ENCODE measurements at regions not wholly inside any gene's neighbourhood (a gene's known extent, or its start where the extent isn't known, plus 50 kb on each side); places are given as distances from the start of the nearest gene placed in this dataset.

DNA sequence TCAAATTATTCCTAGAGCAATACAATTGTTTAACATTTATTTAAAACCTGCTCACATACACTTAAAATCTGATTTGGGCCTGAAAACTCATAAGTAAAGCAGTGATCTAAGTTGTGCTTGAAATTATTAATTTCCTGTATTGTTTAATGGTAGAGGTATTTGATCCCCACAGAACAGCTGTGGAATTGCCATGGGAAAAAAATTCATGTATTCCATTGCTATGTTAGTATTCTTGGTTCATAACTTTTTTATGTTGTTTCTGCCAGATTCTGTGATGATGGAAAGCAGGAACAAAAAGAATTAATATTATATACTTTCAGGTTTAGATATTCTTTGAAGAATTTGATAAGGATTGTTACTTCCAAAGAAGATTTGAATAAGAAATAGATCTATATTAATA lies 831.5 kb upstream of the NR2F2 start:
- Histone ChIP-seq H3K4me3 (replicated peaks in 1 of 4; ENCODE audit: control extremely low read depth in 1 of 4, insufficient read depth in 1 of 4, low read depth in 3 of 4, low read length in 4 of 4) (no peak overlapping the region), H3K4me1 (ENCODE audit: control insufficient read depth, extremely low read depth, insufficient read depth, low read length) (no peaks in the 10 kb centered on the region)

DNA sequence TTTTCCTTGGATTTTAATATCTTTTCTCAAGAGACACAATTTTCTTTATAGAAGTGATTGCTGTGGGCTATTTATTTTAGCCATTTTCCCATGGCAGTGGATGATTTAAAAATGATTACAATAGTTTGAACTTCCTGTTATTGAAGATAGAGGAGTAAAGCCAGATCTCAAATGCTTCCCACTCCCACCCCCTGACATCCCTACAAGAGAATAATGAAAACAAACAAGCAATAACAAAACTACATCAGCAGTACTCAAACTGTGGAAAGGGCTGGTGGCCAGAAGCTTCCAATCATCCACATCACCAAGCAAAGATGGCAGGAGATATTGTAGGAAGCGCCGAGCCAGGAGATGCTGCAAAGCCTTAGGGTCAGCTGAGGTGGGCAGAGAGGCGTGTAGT lies 831.1 kb upstream of the NR2F2 start:
- TF ChIP-seq EZH2 (IDR thresholded peaks at IDR 0.05; ENCODE audit: low read length, missing control alignments) (no peak), CTCF (conservative IDR thresholded peaks at IDR 0.05 in 1 of 2, IDR thresholded peaks at IDR 0.05 in 1 of 2; ENCODE audit: low read depth in 1 of 2, low read length in 2 of 2) (no peak)
- peak overlapping the region; percentile 39 for H2AFZ ChIP-seq (ENCODE audit: low read length)
- no peak overlapping the region for H3K4me3 ChIP-seq (replicated peaks in 1 of 4; ENCODE audit: control extremely low read depth in 1 of 4, insufficient read depth in 1 of 4, low read depth in 3 of 4, low read length in 4 of 4)
- no peaks in the 10 kb centered on the region for H3K4me1 ChIP-seq (ENCODE audit: control insufficient read depth, extremely low read depth, insufficient read depth, low read length)
- H4K20me1 ChIP-seq (ENCODE audit: control insufficient read depth, extremely low read depth, insufficient read depth, low read length), result no peaks in the 10 kb centered on the region
- DNase-seq (ENCODE audit: low read depth in 2 of 2), result no peak
- no peaks in the 10 kb centered on the region for H3K9me3 ChIP-seq (ENCODE audit: control insufficient read depth, insufficient read depth, low read depth, low read length)
- no peaks in the 10 kb centered on the region for H3K79me2 ChIP-seq (ENCODE audit: control insufficient read depth, insufficient read depth, low read length)
- no peaks in the 10 kb centered on the region for H3K27me3 ChIP-seq (ENCODE audit: control insufficient read depth, insufficient read depth, low read length)
- H3K4me2 ChIP-seq (ENCODE audit: extremely low read depth, insufficient read depth, low read length), result no peak overlapping the region
- H3K27ac ChIP-seq (ENCODE audit: insufficient read depth, low read length), result no peak overlapping the region
- H3K36me3 ChIP-seq (ENCODE audit: control insufficient read depth, insufficient read depth, low read length), result no peaks in the 10 kb centered on the region
- no peak overlapping the region for H3K9ac ChIP-seq (ENCODE audit: insufficient read depth, low read length)

More for the DNA sequence above, 831.5 kb upstream of the NR2F2 start:
- TF ChIP-seq CTCF (conservative IDR thresholded peaks at IDR 0.05 in 1 of 2, IDR thresholded peaks at IDR 0.05 in 1 of 2; ENCODE audit: low read depth in 1 of 2, low read length in 2 of 2) (no peak), EZH2 (IDR thresholded peaks at IDR 0.05; ENCODE audit: low read length, missing control alignments) (no peak)
- Histone ChIP-seq H3K4me2 (ENCODE audit: extremely low read depth, insufficient read depth, low read length) (no peak overlapping the region), H3K27me3 (ENCODE audit: control insufficient read depth, insufficient read depth, low read length) (no peaks in the 10 kb centered on the region), H3K36me3 (ENCODE audit: control insufficient read depth, insufficient read depth, low read length) (no peaks in the 10 kb centered on the region), H3K9me3 (ENCODE audit: control insufficient read depth, insufficient read depth, low read depth, low read length) (no peaks in the 10 kb centered on the region), H3K79me2 (ENCODE audit: control insufficient read depth, insufficient read depth, low read length) (no peaks in the 10 kb centered on the region), H4K20me1 (ENCODE audit: control insufficient read depth, extremely low read depth, insufficient read depth, low read length) (no peaks in the 10 kb centered on the region), H3K9ac (ENCODE audit: insufficient read depth, low read length) (no peak overlapping the region), H2AFZ (ENCODE audit: low read length) (no peak overlapping the region), H3K27ac (ENCODE audit: insufficient read depth, low read length) (no peak overlapping the region)
- DNase-seq (ENCODE audit: low read depth in 2 of 2), result no peak

DNA sequence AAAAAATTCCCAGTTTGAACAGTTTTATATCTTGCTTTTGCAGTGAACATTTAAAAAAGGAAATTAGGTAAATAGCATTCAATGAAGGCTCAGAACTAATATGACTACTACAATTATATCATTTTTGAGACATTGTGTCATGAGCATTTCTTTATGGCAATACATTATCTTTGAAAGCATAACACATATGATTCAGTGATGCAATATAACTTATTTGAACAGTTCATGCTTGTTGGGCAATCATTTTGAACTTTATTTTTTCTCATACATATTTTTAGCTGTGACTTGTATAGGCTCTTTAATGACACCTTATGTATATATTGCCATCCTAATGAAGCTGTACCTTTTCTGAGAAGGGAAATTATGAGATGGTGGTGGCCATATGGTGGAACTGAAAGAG lies 828.6 kb upstream of the NR2F2 start:
- Histone ChIP-seq H3K27me3 (ENCODE audit: control insufficient read depth, insufficient read depth, low read length) (no peaks in the 10 kb centered on the region), H3K36me3 (ENCODE audit: control insufficient read depth, insufficient read depth, low read length) (no peaks in the 10 kb centered on the region), H3K4me1 (ENCODE audit: control insufficient read depth, extremely low read depth, insufficient read depth, low read length) (no peaks in the 10 kb centered on the region), H3K4me2 (ENCODE audit: extremely low read depth, insufficient read depth, low read length) (no peak overlapping the region), H3K9me3 (ENCODE audit: control insufficient read depth, insufficient read depth, low read depth, low read length) (no peaks in the 10 kb centered on the region), H2AFZ (ENCODE audit: low read length) (no peak overlapping the region), H4K20me1 (ENCODE audit: control insufficient read depth, extremely low read depth, insufficient read depth, low read length) (no peaks in the 10 kb centered on the region), H3K79me2 (ENCODE audit: control insufficient read depth, insufficient read depth, low read length) (no peaks in the 10 kb centered on the region), H3K27ac (ENCODE audit: insufficient read depth, low read length) (no peak overlapping the region), H3K4me3 (replicated peaks in 1 of 4; ENCODE audit: control extremely low read depth in 1 of 4, insufficient read depth in 1 of 4, low read depth in 3 of 4, low read length in 4 of 4) (no peak overlapping the region), H3K9ac (ENCODE audit: insufficient read depth, low read length) (no peak overlapping the region)
- TF ChIP-seq CTCF (conservative IDR thresholded peaks at IDR 0.05 in 1 of 2, IDR thresholded peaks at IDR 0.05 in 1 of 2; ENCODE audit: low read depth in 1 of 2, low read length in 2 of 2) (no peak), EZH2 (IDR thresholded peaks at IDR 0.05; ENCODE audit: low read length, missing control alignments) (no peak)
- DNase-seq (ENCODE audit: low read depth in 2 of 2), result peak in 1 of 2 donors; percentile 44

Data from fibroblast of lung (primary cell).